ENCODE measurements at regions not wholly inside any gene's neighbourhood (a gene's known extent, or its start where the extent isn't known, plus 50 kb on each side); places are given as distances from the start of the nearest gene placed in this dataset.

DNA sequence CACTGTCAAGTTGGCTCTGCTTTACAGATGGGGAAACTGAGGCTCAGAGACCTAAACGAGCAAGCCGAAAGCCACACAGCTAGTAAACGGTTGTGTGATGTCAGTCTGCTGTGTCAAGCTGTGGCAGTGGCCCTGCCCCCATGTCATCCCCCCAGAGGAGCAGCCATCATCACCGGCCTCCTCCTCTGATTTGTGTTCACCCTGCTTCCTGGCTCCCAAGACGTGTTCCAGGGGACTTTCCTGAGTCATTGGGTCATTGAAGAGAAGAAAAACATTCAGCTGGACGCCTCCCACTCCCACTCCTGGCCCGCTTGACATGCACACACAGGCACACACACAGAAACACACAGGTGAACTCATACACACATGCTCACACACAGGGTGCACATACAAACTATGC, 54.0 kb upstream of the CIBAR2 start:
- Histone ChIP-seq H3K4me3 (ENCODE audit: low read length) (no peak overlapping the region), H2BK15ac (replicated peaks; ENCODE audit: low read depth) (no peak overlapping the region), H3K36me3 (ENCODE audit: control insufficient read depth, insufficient read depth, low read length) (no peaks in the 10 kb centered on the region), H3K79me2 (ENCODE audit: control insufficient read depth, insufficient read depth, low read length) (peaks cover 3% of the 10 kb centered on the region), H3K4ac (ENCODE audit: low read depth, low read length) (no peak overlapping the region), H3K27me3 (ENCODE audit: insufficient read depth, low read length, poor library complexity) (no peaks in the 10 kb centered on the region), H3K4me1 (ENCODE audit: control insufficient read depth, low read depth, low read length) (peaks cover 7% of the 10 kb centered on the region), H3K4me2 (ENCODE audit: low read length) (no peak overlapping the region), H3K27ac (ENCODE audit: low read depth, low read length) (no peak overlapping the region), H3K79me1 (ENCODE audit: low read length) (no peaks in the 10 kb centered on the region), H3K18ac (ENCODE audit: low read length) (no peak overlapping the region), H3K23ac (ENCODE audit: low read length) (no peak overlapping the region), H2AK5ac (ENCODE audit: low read length) (no peak overlapping the region), H3K9ac (ENCODE audit: low read length) (no peak overlapping the region), H2BK120ac (ENCODE audit: low read depth, low read length) (no peak overlapping the region), H4K8ac (ENCODE audit: low read depth, low read length) (no peak overlapping the region), H3K56ac (ENCODE audit: low read length) (no peak overlapping the region), H2BK5ac (ENCODE audit: low read length) (no peak overlapping the region), H4K5ac (ENCODE audit: low read length) (no peak overlapping the region)
- no CpG with 5 or more reads among the region's 7 CpGs for WGBS (ENCODE audit: extremely low coverage, insufficient coverage, low lambda C conversion rate)
- DNase-seq: no peak

DNA sequence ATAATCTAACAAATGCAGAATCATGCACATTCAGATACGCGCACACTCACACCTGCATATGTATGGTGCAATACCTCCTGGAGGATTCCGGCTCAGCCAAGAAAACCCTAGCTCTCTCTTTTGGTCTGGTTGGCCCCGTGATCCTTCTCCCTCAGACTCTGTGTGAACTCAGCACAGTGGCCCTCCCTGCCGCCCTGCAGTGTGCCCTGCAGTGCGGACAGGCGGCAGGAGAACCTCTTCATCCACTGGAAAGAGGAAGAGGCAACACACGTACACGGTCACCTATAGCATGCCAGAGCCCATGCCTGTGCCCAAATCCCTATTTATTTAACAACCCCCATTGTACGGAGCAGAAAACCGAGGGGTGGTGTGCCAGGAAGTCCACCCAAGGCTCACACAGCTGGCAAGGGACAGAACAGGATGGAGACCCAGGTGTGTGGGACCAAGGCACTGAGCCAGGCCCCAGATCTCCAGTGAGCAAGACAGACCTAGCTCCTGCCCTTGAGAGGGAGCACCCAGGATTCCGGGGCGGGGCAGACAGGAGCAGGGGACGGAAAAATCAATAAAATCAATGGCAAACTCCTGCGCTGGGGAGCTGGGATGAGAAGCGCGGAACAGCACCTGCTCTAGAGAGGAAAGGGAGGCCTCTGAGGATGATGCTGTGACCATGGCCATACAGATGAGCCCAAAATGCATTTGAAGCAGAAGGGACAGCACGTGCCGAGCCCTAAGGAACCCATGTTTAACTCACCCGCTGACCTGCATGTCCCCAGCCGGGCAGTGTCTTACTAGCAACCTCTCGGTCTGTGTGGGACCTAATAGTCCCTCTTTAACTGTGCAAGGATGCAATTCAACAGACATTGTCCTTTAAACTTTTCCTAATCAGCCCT, 54.7 kb upstream of the CIBAR2 start:
- WGBS (ENCODE audit: extremely low coverage, insufficient coverage, low lambda C conversion rate): no CpG with 5 or more reads among the region's 22 CpGs

DNA sequence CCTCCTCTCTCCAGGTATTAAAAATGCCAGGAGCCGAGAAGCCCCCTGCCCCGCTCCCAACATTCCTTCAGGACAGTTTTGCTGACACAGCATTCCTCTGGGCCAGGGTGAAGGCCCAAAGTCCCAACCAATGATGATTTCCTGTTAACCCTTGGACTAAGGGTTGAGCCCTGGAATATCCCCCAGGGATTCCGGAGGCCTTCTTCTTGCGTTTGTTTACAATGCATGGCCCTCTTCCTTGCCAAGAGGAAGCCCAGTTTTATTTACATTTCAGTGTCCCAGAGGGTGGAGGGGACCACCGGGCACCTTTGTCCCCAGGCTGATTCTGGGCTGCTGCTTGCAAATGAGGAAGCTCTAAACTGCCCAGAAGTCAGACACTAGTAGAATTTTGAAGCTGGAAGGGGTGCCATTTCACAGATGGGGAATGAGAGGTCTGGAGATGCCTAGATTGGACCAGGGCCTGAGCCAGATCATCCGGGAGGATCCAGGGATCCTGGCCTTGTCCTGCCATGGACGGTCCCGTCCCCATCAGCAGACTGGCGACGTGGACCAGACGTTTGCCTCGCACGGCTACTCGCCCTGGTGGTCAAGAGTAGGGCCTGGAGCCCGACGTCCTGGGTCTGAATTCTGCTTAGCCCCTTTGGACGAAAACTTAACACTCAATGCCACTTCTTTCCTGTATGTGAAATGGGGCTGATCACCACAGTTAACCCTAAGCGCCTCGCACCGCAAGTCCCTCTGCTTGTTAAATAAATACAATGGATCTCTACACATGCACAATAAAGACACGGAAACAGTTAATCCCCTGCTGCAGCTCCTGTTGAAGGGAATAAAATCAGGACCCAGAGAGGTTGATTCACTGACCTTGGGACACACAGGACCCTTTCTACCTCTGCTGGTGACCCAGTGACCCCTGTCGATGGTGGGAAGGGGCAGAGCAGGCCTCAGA, 55.6 kb upstream of the CIBAR2 start:
- H3K9ac ChIP-seq (ENCODE audit: low read length): peak overlapping the region; percentile 71
- H3K4me3 ChIP-seq (ENCODE audit: low read length): no peak overlapping the region
- no peak overlapping the region for H2BK120ac ChIP-seq (ENCODE audit: low read depth, low read length)
- H3K18ac ChIP-seq (ENCODE audit: low read length): peak overlapping the region; percentile 72
- no peaks in the 10 kb centered on the region for H3K27me3 ChIP-seq (ENCODE audit: insufficient read depth, low read length, poor library complexity)
- H2BK15ac ChIP-seq (replicated peaks; ENCODE audit: low read depth): no peak overlapping the region
- no peak overlapping the region for H4K5ac ChIP-seq (ENCODE audit: low read length)
- peak overlapping the region; percentile 67 for H3K23ac ChIP-seq (ENCODE audit: low read length)
- H3K79me2 ChIP-seq (ENCODE audit: control insufficient read depth, insufficient read depth, low read length): peaks cover 17% of the 10 kb centered on the region
- peaks cover 7% of the 10 kb centered on the region for H3K79me1 ChIP-seq (ENCODE audit: low read length)
- peak overlapping the region; percentile 67 for H3K4me2 ChIP-seq (ENCODE audit: low read length)
- H3K27ac ChIP-seq (ENCODE audit: low read depth, low read length): peak overlapping the region; percentile 17
- peak overlapping the region; percentile 58 for H3K4ac ChIP-seq (ENCODE audit: low read depth, low read length)
- peak overlapping the region; percentile 68 for H2AK5ac ChIP-seq (ENCODE audit: low read length)
- peak overlapping the region; percentile 85 for H3K56ac ChIP-seq (ENCODE audit: low read length)
- no peak overlapping the region for H2BK5ac ChIP-seq (ENCODE audit: low read length)
- no peak overlapping the region for H4K8ac ChIP-seq (ENCODE audit: low read depth, low read length)
- H3K36me3 ChIP-seq (ENCODE audit: control insufficient read depth, insufficient read depth, low read length): no peaks in the 10 kb centered on the region
- WGBS (ENCODE audit: extremely low coverage, insufficient coverage, low lambda C conversion rate): no CpG with 5 or more reads among the region's 22 CpGs
- peak; percentile 78 for DNase-seq
- peaks cover 14% of the 10 kb centered on the region for H3K4me1 ChIP-seq (ENCODE audit: control insufficient read depth, low read depth, low read length)

More for the DNA sequence above, 54.7 kb upstream of the CIBAR2 start:
- Histone ChIP-seq H3K27me3 (ENCODE audit: insufficient read depth, low read length, poor library complexity) (no peaks in the 10 kb centered on the region), H2BK5ac (ENCODE audit: low read length) (no peak overlapping the region), H2BK15ac (replicated peaks; ENCODE audit: low read depth) (no peak overlapping the region), H3K36me3 (ENCODE audit: control insufficient read depth, insufficient read depth, low read length) (no peaks in the 10 kb centered on the region), H3K9ac (ENCODE audit: low read length) (peak overlapping the region; percentile 24), H4K8ac (ENCODE audit: low read depth, low read length) (no peak overlapping the region), H2AK5ac (ENCODE audit: low read length) (peak overlapping the region; percentile 30), H3K56ac (ENCODE audit: low read length) (peak overlapping the region; percentile 60), H3K4ac (ENCODE audit: low read depth, low read length) (no peak overlapping the region), H3K18ac (ENCODE audit: low read length) (no peak overlapping the region), H3K79me2 (ENCODE audit: control insufficient read depth, insufficient read depth, low read length) (peaks cover 10% of the 10 kb centered on the region), H3K79me1 (ENCODE audit: low read length) (peaks cover 6% of the 10 kb centered on the region), H2BK120ac (ENCODE audit: low read depth, low read length) (no peak overlapping the region), H3K4me3 (ENCODE audit: low read length) (no peak overlapping the region), H3K27ac (ENCODE audit: low read depth, low read length) (peak overlapping the region; percentile 17), H3K23ac (ENCODE audit: low read length) (peak overlapping the region; percentile 59), H4K5ac (ENCODE audit: low read length) (no peak overlapping the region), H3K4me1 (ENCODE audit: control insufficient read depth, low read depth, low read length) (peaks cover 9% of the 10 kb centered on the region), H3K4me2 (ENCODE audit: low read length) (no peak overlapping the region)
- DNase-seq: no peak

DNA sequence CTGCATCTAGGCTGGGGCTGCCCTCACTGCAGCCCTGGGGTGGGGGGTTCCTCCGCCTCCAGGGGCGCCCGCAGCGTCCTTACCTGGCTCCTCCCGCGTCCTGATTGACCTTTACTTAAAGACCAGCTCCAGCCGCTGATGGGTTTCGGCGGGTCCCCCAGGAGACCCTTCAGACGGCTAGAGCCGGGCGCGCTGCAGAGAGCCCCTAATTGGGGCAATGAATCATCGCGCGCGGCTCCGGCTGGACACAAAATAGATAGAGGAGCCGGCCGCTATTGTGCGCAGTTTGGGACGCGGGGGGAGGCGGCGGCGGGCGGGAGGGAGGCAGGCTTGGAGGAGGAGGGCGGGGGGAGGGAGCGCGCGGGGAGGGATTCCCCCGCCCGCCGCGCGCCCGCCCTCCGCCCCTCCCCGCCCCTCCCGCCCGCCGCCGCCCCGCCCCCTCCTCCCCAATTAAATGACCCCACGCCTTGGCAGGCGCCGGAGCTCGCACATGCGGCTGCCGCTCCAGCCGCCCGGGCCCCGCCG, 56.5 kb upstream of the CIBAR2 start:
- no peak overlapping the region for H4K8ac ChIP-seq (ENCODE audit: low read depth, low read length)
- peak overlapping the region; percentile 85 for H3K56ac ChIP-seq (ENCODE audit: low read length)
- peak overlapping the region; percentile 71 for H3K9ac ChIP-seq (ENCODE audit: low read length)
- H3K27me3 ChIP-seq (ENCODE audit: insufficient read depth, low read length, poor library complexity): no peaks in the 10 kb centered on the region
- peak overlapping the region; percentile 25 for H2BK15ac ChIP-seq (replicated peaks; ENCODE audit: low read depth)
- peak; percentile 61 for DNase-seq
- peak overlapping the region; percentile 67 for H3K4me2 ChIP-seq (ENCODE audit: low read length)
- H3K79me2 ChIP-seq (ENCODE audit: control insufficient read depth, insufficient read depth, low read length): peaks cover 22% of the 10 kb centered on the region
- H3K4ac ChIP-seq (ENCODE audit: low read depth, low read length): peak overlapping the region; percentile 58
- H4K5ac ChIP-seq (ENCODE audit: low read length): no peak overlapping the region
- peak overlapping the region; percentile 21 for H3K4me3 ChIP-seq (ENCODE audit: low read length)
- peaks cover 9% of the 10 kb centered on the region for H3K79me1 ChIP-seq (ENCODE audit: low read length)
- no peak overlapping the region for H2BK5ac ChIP-seq (ENCODE audit: low read length)
- no peak overlapping the region for H3K23ac ChIP-seq (ENCODE audit: low read length)
- H3K27ac ChIP-seq (ENCODE audit: low read depth, low read length): no peak overlapping the region
- H2AK5ac ChIP-seq (ENCODE audit: low read length): no peak overlapping the region
- no peak overlapping the region for H2BK120ac ChIP-seq (ENCODE audit: low read depth, low read length)
- H3K4me1 ChIP-seq (ENCODE audit: control insufficient read depth, low read depth, low read length): peaks cover 14% of the 10 kb centered on the region
- H3K36me3 ChIP-seq (ENCODE audit: control insufficient read depth, insufficient read depth, low read length): no peaks in the 10 kb centered on the region
- WGBS (ENCODE audit: extremely low coverage, insufficient coverage, low lambda C conversion rate): no CpG with 5 or more reads among the region's 54 CpGs
- H3K18ac ChIP-seq (ENCODE audit: low read length): peak overlapping the region; percentile 72

DNA sequence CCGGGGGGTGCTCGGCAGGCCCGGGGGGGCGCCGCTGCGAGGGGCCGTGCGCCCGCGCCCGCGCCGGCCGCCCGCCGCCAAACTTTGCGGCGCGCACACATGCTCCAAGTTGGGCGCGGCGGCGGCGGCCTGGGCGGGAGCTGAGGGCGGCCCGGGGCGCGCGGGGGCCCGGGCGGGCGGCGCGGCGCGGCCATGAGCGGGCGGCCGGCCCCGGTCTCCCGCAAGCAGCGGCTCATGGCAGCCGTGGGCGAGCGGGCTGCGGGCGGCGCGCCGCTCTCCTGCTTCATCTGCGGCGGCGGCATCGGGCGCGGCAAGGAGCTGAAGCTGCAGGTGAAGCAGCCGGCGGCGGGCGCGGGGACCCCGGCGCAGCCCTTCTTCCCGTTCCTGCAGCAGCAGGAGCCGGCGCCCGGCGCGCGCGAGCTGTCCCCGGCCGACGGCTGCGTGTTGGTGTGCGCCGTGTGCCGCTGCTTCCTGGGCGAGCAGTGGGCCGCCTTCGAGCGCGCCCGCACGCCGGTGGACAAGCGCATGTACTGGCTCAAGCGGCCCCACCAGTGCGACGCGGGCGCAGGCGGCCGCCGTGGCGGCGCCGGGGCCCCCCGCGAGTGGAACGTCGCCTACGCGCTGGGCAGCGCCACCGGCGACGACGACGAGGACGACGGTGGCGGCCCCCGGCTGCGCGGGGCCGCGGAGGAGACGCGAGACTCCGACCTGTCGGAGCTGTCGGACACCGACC, 57.2 kb upstream of the CIBAR2 start:
- Histone ChIP-seq H4K5ac (ENCODE audit: low read length) (no peak overlapping the region), H4K8ac (ENCODE audit: low read depth, low read length) (no peak overlapping the region), H3K4ac (ENCODE audit: low read depth, low read length) (peak overlapping the region; percentile 39), H3K79me2 (ENCODE audit: control insufficient read depth, insufficient read depth, low read length) (peaks cover 28% of the 10 kb centered on the region), H2BK5ac (ENCODE audit: low read length) (no peak overlapping the region), H3K4me1 (ENCODE audit: control insufficient read depth, low read depth, low read length) (peaks cover 15% of the 10 kb centered on the region), H3K56ac (ENCODE audit: low read length) (peak overlapping the region; percentile 84), H2BK120ac (ENCODE audit: low read depth, low read length) (no peak overlapping the region), H2BK15ac (replicated peaks; ENCODE audit: low read depth) (no peak overlapping the region), H3K79me1 (ENCODE audit: low read length) (peaks cover 9% of the 10 kb centered on the region), H3K18ac (ENCODE audit: low read length) (peak overlapping the region; percentile 41), H3K23ac (ENCODE audit: low read length) (no peak overlapping the region), H3K9ac (ENCODE audit: low read length) (peak overlapping the region; percentile 71), H3K4me2 (ENCODE audit: low read length) (peak overlapping the region; percentile 69), H2AK5ac (ENCODE audit: low read length) (no peak overlapping the region), H3K36me3 (ENCODE audit: control insufficient read depth, insufficient read depth, low read length) (no peaks in the 10 kb centered on the region), H3K27ac (ENCODE audit: low read depth, low read length) (no peak overlapping the region), H3K4me3 (ENCODE audit: low read length) (peak overlapping the region; percentile 20), H3K27me3 (ENCODE audit: insufficient read depth, low read length, poor library complexity) (no peaks in the 10 kb centered on the region)
- DNase-seq: peak; percentile 44
- WGBS (ENCODE audit: extremely low coverage, insufficient coverage, low lambda C conversion rate): no CpG with 5 or more reads among the region's 125 CpGs

All from mesendoderm (in vitro differentiated cells).